ENCODE measurements at regions not wholly inside any gene's neighbourhood (a gene's known extent, or its start where the extent isn't known, plus 50 kb on each side); places are given as distances from the start of the nearest gene placed in this dataset.

- TF ChIP-seq CTCF (IDR thresholded peaks at IDR 0.05) (no peak), ZFX (IDR thresholded peaks at IDR 0.05; ENCODE audit: borderline replicate concordance) (no peak)
Observed at GRCh38 chr13:26895808-26896466, 135.4 kb upstream of the GPR12 start.

Measured in 22Rv1 (cell line).